Esophagus muscularis mucosa (tissue), 4 donors: ENCODE measurements at regions not wholly inside any gene's neighbourhood (a gene's known extent, or its start where the extent isn't known, plus 50 kb on each side); places are given as distances from the start of the nearest gene placed in this dataset.

ENCODE experiments used
- DNase-seq: peaks from one replicate; pipeline ENCODE4 v3.0.0-alpha.2; 2017; ENCODE audit errors: extremely low spot score
- H3K27ac ChIP-seq, 4 donors: fragments of 200-600 bp; sonication (generic); replicated peaks in 1 of 4; 1 replicate in 3 of 4; 2 replicates in 1 of 4; pipeline ENCODE4 v1.5.1; 2016 to 2019; ENCODE audit warnings: mild to moderate bottlenecking in 1 of 4
- H3K27me3 ChIP-seq, 4 donors: fragments of 200-600 bp; sonication (generic); one replicate each; pipeline versions ENCODE4 v1.5.1 to v1.6.0; 2016 to 2019
- H3K36me3 ChIP-seq, 4 donors: fragments of 200-600 bp; sonication (generic); one replicate each; pipeline ENCODE4 v1.5.1; 2016 to 2019
- H3K4me1 ChIP-seq, 4 donors: fragments of 200-600 bp; sonication (generic); one replicate each; pipeline ENCODE4 v1.5.1; 2016 to 2019
- H3K4me3 ChIP-seq, 4 donors: fragments of 200-600 bp; sonication (generic); 1 replicate in 2 of 4; 2 replicates in 2 of 4; pipeline ENCODE4 v1.5.1; 2016 to 2019; ENCODE audit warnings: mild to moderate bottlenecking in 4 of 4, moderate library complexity in 1 of 4
- H3K9me3 ChIP-seq, 4 donors: fragments of 200-600 bp; sonication (generic); 1 replicate in 3 of 4; 2 replicates in 1 of 4; pipeline ENCODE4 v1.5.1; 2016 to 2019
- EP300 ChIP-seq: sonication (generic); formaldehyde crosslinking; IDR thresholded peaks from one replicate; pipeline ENCODE4 v1.6.1; 2017; ENCODE audit warnings: antibody characterized with exemption
- POLR2A ChIP-seq: fragments of 450-650 bp; IDR thresholded peaks from one replicate; pipeline ENCODE4 v1.6.1; 2017; ENCODE audit warnings: antibody characterized with exemption, moderate library complexity, mild to moderate bottlenecking, low read depth
- POLR2AphosphoS5 ChIP-seq, 2 donors: sonication (generic); formaldehyde crosslinking; IDR thresholded peaks; one replicate each; pipeline ENCODE4 v1.6.1; 2017; ENCODE audit warnings: antibody characterized with exemption in 2 of 2
- WGBS: methylation state at CpG from one replicate; pipeline ENCODE4 v1.1.5; 2018; 5-methylcytosine and 5-hydroxymethylcytosine counted together
- intact Hi-C: fragments of 100-400 bp; cut with DNase I; formaldehyde crosslinking; loops from one replicate; pipeline ENCODE4 v1.15.1; 2023
- TF ChIP-seq, protein P1 (sequence below), 3 experiments: fragments of 200-600 bp in 2 of 3; fragments of 450-650 bp in 1 of 3; sonication (generic) in 2 of 3; IDR thresholded peaks; one replicate each; pipeline ENCODE4 v1.5.1; 2017 to 2019; ENCODE audit warnings: antibody characterized with exemption in 3 of 3, mild to moderate bottlenecking in 2 of 3, moderate library complexity in 1 of 3

DNA sequence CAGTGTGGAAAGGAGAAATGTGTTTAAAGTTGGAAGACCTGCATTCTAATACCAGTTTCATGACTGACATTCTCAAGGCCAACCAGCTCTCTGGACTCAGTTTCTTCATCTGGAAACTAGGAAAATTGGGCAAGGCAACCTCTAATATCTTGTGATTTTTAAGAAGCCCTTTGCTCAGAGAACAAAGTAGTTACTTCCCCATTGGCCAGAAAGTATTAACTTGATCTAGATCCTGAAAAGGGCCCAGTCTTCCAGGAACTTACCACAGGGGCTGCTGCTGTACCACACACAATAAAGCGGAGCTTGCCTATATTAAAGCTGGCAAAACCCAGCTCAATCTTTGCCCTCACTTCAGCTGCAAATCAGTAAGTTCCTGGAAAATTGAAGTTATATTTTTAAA lies 155.6 kb upstream of the ADO start:
- DNase-seq: no peak
- Histone ChIP-seq H3K27ac (no peak overlapping the region), H3K9me3 (no peaks in the 10 kb centered on the region), H3K36me3 (no peaks in the 10 kb centered on the region), H3K4me3 (no peak overlapping the region), H3K27me3 (no peaks in the 10 kb centered on the region), H3K4me1 (no peaks in the 10 kb centered on the region)
- WGBS: 44% methylated on average over 1 of the region's 1 CpG
- TF ChIP-seq, protein P1, sequence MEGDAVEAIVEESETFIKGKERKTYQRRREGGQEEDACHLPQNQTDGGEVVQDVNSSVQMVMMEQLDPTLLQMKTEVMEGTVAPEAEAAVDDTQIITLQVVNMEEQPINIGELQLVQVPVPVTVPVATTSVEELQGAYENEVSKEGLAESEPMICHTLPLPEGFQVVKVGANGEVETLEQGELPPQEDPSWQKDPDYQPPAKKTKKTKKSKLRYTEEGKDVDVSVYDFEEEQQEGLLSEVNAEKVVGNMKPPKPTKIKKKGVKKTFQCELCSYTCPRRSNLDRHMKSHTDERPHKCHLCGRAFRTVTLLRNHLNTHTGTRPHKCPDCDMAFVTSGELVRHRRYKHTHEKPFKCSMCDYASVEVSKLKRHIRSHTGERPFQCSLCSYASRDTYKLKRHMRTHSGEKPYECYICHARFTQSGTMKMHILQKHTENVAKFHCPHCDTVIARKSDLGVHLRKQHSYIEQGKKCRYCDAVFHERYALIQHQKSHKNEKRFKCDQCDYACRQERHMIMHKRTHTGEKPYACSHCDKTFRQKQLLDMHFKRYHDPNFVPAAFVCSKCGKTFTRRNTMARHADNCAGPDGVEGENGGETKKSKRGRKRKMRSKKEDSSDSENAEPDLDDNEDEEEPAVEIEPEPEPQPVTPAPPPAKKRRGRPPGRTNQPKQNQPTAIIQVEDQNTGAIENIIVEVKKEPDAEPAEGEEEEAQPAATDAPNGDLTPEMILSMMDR (IDR thresholded peaks at IDR 0.05): no peak
- no peak for TF ChIP-seq POLR2A
- no peak for TF ChIP-seq EP300
- no peak for TF ChIP-seq POLR2AphosphoS5 (IDR thresholded peaks at IDR 0.05)
- intact Hi-C loops: no loop called here

DNA sequence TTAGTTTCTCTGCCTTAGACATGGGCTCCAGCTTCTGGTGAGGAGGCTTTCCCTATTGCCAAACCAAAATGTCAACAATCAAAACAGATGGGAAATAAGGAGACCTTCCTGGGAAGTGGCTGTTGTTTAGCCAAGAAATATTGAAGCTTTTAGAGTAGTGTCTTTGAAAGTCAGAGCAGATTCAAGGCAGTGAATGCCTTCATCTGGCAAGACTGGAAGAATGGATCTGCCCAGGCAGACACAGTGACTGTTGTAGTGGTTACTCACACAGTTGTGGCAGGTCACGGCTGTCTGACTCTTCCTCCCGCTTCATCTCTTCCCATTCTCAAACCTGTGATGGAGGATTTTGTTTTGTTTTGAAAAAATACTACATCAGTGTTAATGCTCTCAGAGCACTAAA lies 154.1 kb upstream of the ADO start:
- Histone ChIP-seq H3K4me3 (no peak overlapping the region), H3K36me3 (no peaks in the 10 kb centered on the region), H3K4me1 (no peaks in the 10 kb centered on the region), H3K9me3 (no peaks in the 10 kb centered on the region), H3K27ac (no peak overlapping the region), H3K27me3 (no peaks in the 10 kb centered on the region)
- no peak for DNase-seq
- TF ChIP-seq POLR2A: no peak
- TF ChIP-seq, protein P1 (IDR thresholded peaks at IDR 0.05): no peak
- TF ChIP-seq POLR2AphosphoS5 (IDR thresholded peaks at IDR 0.05): no peak
- no peak for TF ChIP-seq EP300
- intact Hi-C loops: no loop called here
- 89% methylated on average over 2 of the region's 2 CpGs for WGBS

DNA sequence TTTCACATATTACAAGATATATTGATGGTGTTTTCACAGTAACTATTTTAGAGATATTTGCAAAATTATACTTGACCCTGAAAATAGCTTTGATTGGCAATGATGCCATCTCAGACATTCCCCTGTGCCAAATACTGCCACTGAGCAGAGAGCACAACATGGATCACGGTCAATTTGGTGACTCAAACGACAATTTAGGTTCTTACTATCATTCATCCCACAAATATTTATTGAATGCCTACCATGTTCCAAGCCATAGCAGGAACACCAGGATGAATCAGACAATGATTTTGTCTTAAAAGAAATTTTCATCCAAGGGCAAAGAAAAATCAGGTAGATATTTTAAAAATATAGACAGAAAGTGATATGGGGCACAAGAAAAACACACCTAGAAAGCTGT lies 153.2 kb upstream of the ADO start:
- DNase-seq: no peak
- TF ChIP-seq EP300: no peak
- TF ChIP-seq POLR2A: no peak
- TF ChIP-seq, protein P1 (IDR thresholded peaks at IDR 0.05): no peak
- TF ChIP-seq POLR2AphosphoS5 (IDR thresholded peaks at IDR 0.05): no peak
- H3K4me3 ChIP-seq: no peak overlapping the region
- H3K36me3 ChIP-seq: no peaks in the 10 kb centered on the region
- H3K27me3 ChIP-seq: no peaks in the 10 kb centered on the region
- H3K9me3 ChIP-seq: no peaks in the 10 kb centered on the region
- intact Hi-C loops: no loop called here
- H3K4me1 ChIP-seq: no peaks in the 10 kb centered on the region
- 57% methylated on average over 2 of the region's 2 CpGs for WGBS
- H3K27ac ChIP-seq: no peak overlapping the region

DNA sequence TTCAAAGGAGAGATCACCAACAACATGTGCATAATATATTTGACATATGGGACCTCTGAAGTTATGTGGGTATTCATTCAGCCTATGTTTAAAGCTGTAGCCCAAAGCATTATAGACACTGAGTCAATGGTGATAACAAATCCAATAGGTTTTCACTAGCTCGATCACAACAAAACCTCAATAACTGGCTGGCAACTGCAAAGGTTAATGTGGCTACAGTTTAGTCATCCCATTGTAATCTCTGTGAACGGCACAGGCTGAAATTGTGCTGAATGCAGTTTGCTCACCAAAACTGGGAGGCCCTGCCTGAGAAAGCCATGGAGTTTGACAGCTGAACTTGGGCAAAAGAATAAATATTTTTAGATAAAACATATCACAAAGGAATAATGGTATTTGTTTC lies 152.4 kb upstream of the ADO start:
- no peak for TF ChIP-seq POLR2AphosphoS5 (IDR thresholded peaks at IDR 0.05)
- no peak for TF ChIP-seq EP300
- TF ChIP-seq, protein P1 (IDR thresholded peaks at IDR 0.05): no peak
- TF ChIP-seq POLR2A: no peak
- Histone ChIP-seq H3K4me1 (no peaks in the 10 kb centered on the region), H3K36me3 (no peaks in the 10 kb centered on the region), H3K4me3 (no peak overlapping the region), H3K27ac (no peak overlapping the region), H3K9me3 (no peaks in the 10 kb centered on the region), H3K27me3 (no peaks in the 10 kb centered on the region)
- DNase-seq: no peak
- 63% methylated on average over 2 of the region's 2 CpGs for WGBS
- intact Hi-C loops: no loop called here

DNA sequence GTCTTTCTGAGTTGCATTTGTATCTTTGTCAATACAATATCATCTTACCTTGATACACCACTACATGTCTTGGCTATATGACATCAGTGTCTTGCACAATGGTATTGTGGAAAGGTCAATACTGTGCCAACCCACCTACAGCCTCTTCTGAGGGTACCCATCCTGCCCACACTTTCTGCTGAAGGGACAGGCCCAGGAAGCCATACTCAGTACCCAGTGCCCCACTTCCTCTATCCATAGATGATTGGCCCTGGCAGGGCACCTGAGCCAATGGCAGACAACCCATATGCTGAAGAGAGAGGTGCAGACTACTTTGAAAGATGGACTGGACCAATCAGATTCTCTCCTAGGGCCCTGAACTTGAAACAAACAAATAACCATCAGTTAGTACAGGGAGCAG lies 152.0 kb upstream of the ADO start:
- intact Hi-C loops: no loop called here
- no peak overlapping the region for H3K4me3 ChIP-seq
- H3K4me1 ChIP-seq: no peaks in the 10 kb centered on the region
- TF ChIP-seq, protein P1 (IDR thresholded peaks at IDR 0.05): no peak
- TF ChIP-seq EP300: no peak
- no peak for TF ChIP-seq POLR2AphosphoS5 (IDR thresholded peaks at IDR 0.05)
- TF ChIP-seq POLR2A: no peak
- H3K27ac ChIP-seq: no peak overlapping the region
- no peak for DNase-seq
- H3K36me3 ChIP-seq: no peaks in the 10 kb centered on the region
- no peaks in the 10 kb centered on the region for H3K9me3 ChIP-seq
- no peaks in the 10 kb centered on the region for H3K27me3 ChIP-seq
